ENCODE measurements at regions not wholly inside any gene's neighbourhood (a gene's known extent, or its start where the extent isn't known, plus 50 kb on each side); places are given as distances from the start of the nearest gene placed in this dataset.

GRCh38 chr3:187970106-187970505 is 183.9 kb upstream of the LPP start:
- H3K4me3 ChIP-seq = no peak overlapping the region
- intact Hi-C loops (cut with DNase I; ENCODE audit: low total_unique reads) = no loop called here
- H3K4me1 ChIP-seq = no peaks in the 10 kb centered on the region
- no peak overlapping the region for H3K27ac ChIP-seq
- H3K36me3 ChIP-seq = no peaks in the 10 kb centered on the region
- H3K27me3 ChIP-seq = no peaks in the 10 kb centered on the region
- no peak for TF ChIP-seq CTCF (IDR thresholded peaks at IDR 0.05)
- no peak for TF ChIP-seq POLR2A (IDR thresholded peaks at IDR 0.05)
- H3K9me3 ChIP-seq = no peaks in the 10 kb centered on the region
- DNase-seq = no peak

GRCh38 chr3:187971629-187972028 is 182.3 kb upstream of the LPP start:
- Histone ChIP-seq H3K27ac (no peak overlapping the region), H3K36me3 (no peaks in the 10 kb centered on the region), H3K9me3 (no peaks in the 10 kb centered on the region), H3K27me3 (no peaks in the 10 kb centered on the region), H3K4me1 (no peaks in the 10 kb centered on the region), H3K4me3 (no peak overlapping the region)
- DNase-seq = no peak
- TF ChIP-seq CTCF (IDR thresholded peaks at IDR 0.05) (no peak), POLR2A (IDR thresholded peaks at IDR 0.05) (no peak)
- intact Hi-C loops (cut with DNase I; ENCODE audit: low total_unique reads) = no loop called here

GRCh38 chr3:187972454-187972853 is 181.5 kb upstream of the LPP start:
- Histone ChIP-seq H3K9me3 (no peaks in the 10 kb centered on the region), H3K4me1 (no peaks in the 10 kb centered on the region), H3K4me3 (no peak overlapping the region), H3K27ac (no peak overlapping the region), H3K27me3 (no peaks in the 10 kb centered on the region), H3K36me3 (no peaks in the 10 kb centered on the region)
- intact Hi-C loops (cut with DNase I; ENCODE audit: low total_unique reads) = no loop called here
- TF ChIP-seq POLR2A (IDR thresholded peaks at IDR 0.05) = no peak
- TF ChIP-seq CTCF (IDR thresholded peaks at IDR 0.05) = no peak
- DNase-seq = no peak

- DNase-seq = no peak
- H3K4me3 ChIP-seq = no peak overlapping the region
- intact Hi-C loops (cut with DNase I; ENCODE audit: low total_unique reads) = no loop called here
- no peak overlapping the region for H3K27ac ChIP-seq
- H3K4me1 ChIP-seq = no peaks in the 10 kb centered on the region
- H3K27me3 ChIP-seq = no peaks in the 10 kb centered on the region
- TF ChIP-seq POLR2A (IDR thresholded peaks at IDR 0.05) = no peak
- no peak for TF ChIP-seq CTCF (IDR thresholded peaks at IDR 0.05)
- H3K36me3 ChIP-seq = no peaks in the 10 kb centered on the region
- no peaks in the 10 kb centered on the region for H3K9me3 ChIP-seq
Observed at GRCh38 chr3:187973977-187974870, 179.7 kb upstream of the LPP start.

GRCh38 chr3:187974871-187975271 is 179.1 kb upstream of the LPP start:
- no peak overlapping the region for H3K27ac ChIP-seq
- no peaks in the 10 kb centered on the region for H3K4me1 ChIP-seq
- no peak for DNase-seq
- H3K9me3 ChIP-seq = no peaks in the 10 kb centered on the region
- no peaks in the 10 kb centered on the region for H3K27me3 ChIP-seq
- H3K36me3 ChIP-seq = no peaks in the 10 kb centered on the region
- no peak overlapping the region for H3K4me3 ChIP-seq
- no peak for TF ChIP-seq CTCF (IDR thresholded peaks at IDR 0.05)
- TF ChIP-seq POLR2A (IDR thresholded peaks at IDR 0.05) = no peak
- intact Hi-C loops (cut with DNase I; ENCODE audit: low total_unique reads) = no loop called here

Data from uterus (tissue), 3 donors.